ENCODE measurements at regions not wholly inside any gene's neighbourhood (a gene's known extent, or its start where the extent isn't known, plus 50 kb on each side); places are given as distances from the start of the nearest gene placed in this dataset.
"Not testable (repeated sequence)": the region's sequence is repeated elsewhere in the genome, so short reads cannot be mapped to it uniquely, and the experiment has no call there.

GRCh38 chr3:194262925-194263305, 88.2 kb downstream of the CPN2 start:
- no peaks in the 10 kb centered on the region for H3K9me2 ChIP-seq (replicated peaks; ENCODE audit: low read depth, low read length)
- H3K36me3 ChIP-seq (ENCODE audit: insufficient read depth, low read length) = no peaks in the 10 kb centered on the region
- H3K4me2 ChIP-seq (ENCODE audit: low read depth, low read length, poor library complexity, severe bottlenecking) = no peak overlapping the region
- H3F3A ChIP-seq (ENCODE audit: low read depth) = no peaks in the 10 kb centered on the region
- no peak overlapping the region for H2AFZ ChIP-seq (ENCODE audit: low read length)
- H3K9ac ChIP-seq (ENCODE audit: low read depth, low read length, poor library complexity, severe bottlenecking) = no peak overlapping the region
- H3K4me1 ChIP-seq (ENCODE audit: insufficient read depth, low read length, poor library complexity, severe bottlenecking) = peaks cover 14% of the 10 kb centered on the region
- TF ChIP-seq CTCF (conservative IDR thresholded peaks at IDR 0.05; ENCODE audit: low read length) = no peak
- TF ChIP-seq EZH2phosphoT487 (IDR thresholded peaks at IDR 0.05; ENCODE audit: borderline replicate concordance) = no peak
- no peaks in the 10 kb centered on the region for H3K27me3 ChIP-seq (ENCODE audit: insufficient read depth, low read length, poor library complexity, severe bottlenecking)
- peaks cover 5% of the 10 kb centered on the region; the same call in 1 of the 2 replicates for H3K9me3 ChIP-seq (ENCODE audit: insufficient read depth, low read depth, low read length)
- no peaks in the 10 kb centered on the region for H4K20me1 ChIP-seq (ENCODE audit: insufficient read depth, low read length, poor library complexity, severe bottlenecking)
- H3K79me2 ChIP-seq (ENCODE audit: insufficient read depth, low read length) = no peaks in the 10 kb centered on the region
- no peak overlapping the region for H3K4me3 ChIP-seq (ENCODE audit: low read length, poor library complexity, severe bottlenecking)

- H3K4me2 ChIP-seq (ENCODE audit: low read depth, low read length, poor library complexity, severe bottlenecking); H3K27me3 ChIP-seq (ENCODE audit: insufficient read depth, low read length, poor library complexity, severe bottlenecking); H3K9ac ChIP-seq (ENCODE audit: low read depth, low read length, poor library complexity, severe bottlenecking); H3K36me3 ChIP-seq (ENCODE audit: insufficient read depth, low read length); H3K9me3 ChIP-seq (ENCODE audit: insufficient read depth, low read depth, low read length); H3K4me3 ChIP-seq (ENCODE audit: low read length, poor library complexity, severe bottlenecking); H3F3A ChIP-seq (ENCODE audit: low read depth); H3K79me2 ChIP-seq (ENCODE audit: insufficient read depth, low read length); H2AFZ ChIP-seq (ENCODE audit: low read length); H3K9me2 ChIP-seq (replicated peaks; ENCODE audit: low read depth, low read length); H4K20me1 ChIP-seq (ENCODE audit: insufficient read depth, low read length, poor library complexity, severe bottlenecking): not testable (repeated sequence)
- peaks cover 14% of the 10 kb centered on the region for H3K4me1 ChIP-seq (ENCODE audit: insufficient read depth, low read length, poor library complexity, severe bottlenecking)
Observed at GRCh38 chr3:194264631-194265504, 86.3 kb downstream of the CPN2 start.

GRCh38 chr3:194265505-194265892, 85.6 kb downstream of the CPN2 start:
- Histone ChIP-seq H3F3A (ENCODE audit: low read depth) (no peaks in the 10 kb centered on the region), H3K4me3 (ENCODE audit: low read length, poor library complexity, severe bottlenecking) (no peak overlapping the region), H3K36me3 (ENCODE audit: insufficient read depth, low read length) (no peaks in the 10 kb centered on the region), H3K4me1 (ENCODE audit: insufficient read depth, low read length, poor library complexity, severe bottlenecking) (peaks cover 14% of the 10 kb centered on the region), H2AFZ (ENCODE audit: low read length) (no peak overlapping the region), H3K4me2 (ENCODE audit: low read depth, low read length, poor library complexity, severe bottlenecking) (no peak overlapping the region), H3K9me3 (ENCODE audit: insufficient read depth, low read depth, low read length) (no peaks in the 10 kb centered on the region), H3K9ac (ENCODE audit: low read depth, low read length, poor library complexity, severe bottlenecking) (no peak overlapping the region), H4K20me1 (ENCODE audit: insufficient read depth, low read length, poor library complexity, severe bottlenecking) (no peaks in the 10 kb centered on the region), H3K9me2 (replicated peaks; ENCODE audit: low read depth, low read length) (no peaks in the 10 kb centered on the region), H3K79me2 (ENCODE audit: insufficient read depth, low read length) (no peaks in the 10 kb centered on the region), H3K27me3 (ENCODE audit: insufficient read depth, low read length, poor library complexity, severe bottlenecking) (no peaks in the 10 kb centered on the region)
- TF ChIP-seq CTCF (conservative IDR thresholded peaks at IDR 0.05; ENCODE audit: low read length) (no peak), EZH2phosphoT487 (IDR thresholded peaks at IDR 0.05; ENCODE audit: borderline replicate concordance) (no peak)

All from Loucy (cell line).